NT2/D1 (cell line): ENCODE measurements at regions not wholly inside any gene's neighbourhood (a gene's known extent, or its start where the extent isn't known, plus 50 kb on each side); places are given as distances from the start of the nearest gene placed in this dataset.

Source experiments
- DNase-seq: peaks from one replicate; pipeline ENCODE4 v3.0.0-alpha.2; 2011; ENCODE audit warnings: low read depth, low spot score
- H3K27me3 ChIP-seq: 2 replicates; pipeline ENCODE4 v1.6.0; 2011; ENCODE audit warnings: mild to moderate bottlenecking; ENCODE audit not compliant: insufficient read length, insufficient read depth
- H3K36me3 ChIP-seq: 2 replicates; pipeline ENCODE4 v1.6.1; 2011; ENCODE audit warnings: mild to moderate bottlenecking, low read length, mixed read lengths; ENCODE audit not compliant: insufficient read depth, insufficient read length
- H3K4me1 ChIP-seq: 2 replicates; pipeline ENCODE4 v1.5.1; 2011; ENCODE audit not compliant: insufficient read depth, insufficient read length
- H3K4me3 ChIP-seq: 2 replicates; pipeline ENCODE4 v1.5.1; 2011; ENCODE audit warnings: low read depth; ENCODE audit not compliant: insufficient read length
- H3K9ac ChIP-seq: 2 replicates; pipeline ENCODE4 v1.6.0; 2011; ENCODE audit warnings: low read depth; ENCODE audit not compliant: insufficient read length
- H3K9me3 ChIP-seq: 2 replicates; pipeline ENCODE4 v1.5.1; 2011; ENCODE audit warnings: mild to moderate bottlenecking, low read length; ENCODE audit not compliant: insufficient read depth
- SUZ12 ChIP-seq: IDR thresholded peaks from 2 replicates; pipeline ENCODE4 v1.6.1; 2011; ENCODE audit not compliant: insufficient read length, insufficient read depth; ENCODE audit errors: extremely low read depth
- YY1 ChIP-seq: IDR thresholded peaks from 2 replicates; pipeline ENCODE4 v1.6.1; 2011; ENCODE audit not compliant: insufficient read length, insufficient read depth
- ZNF274 ChIP-seq: IDR thresholded peaks from 2 replicates; pipeline ENCODE4 v1.6.1; 2011; ENCODE audit warnings: mild to moderate bottlenecking, low read depth, low read length

DNA sequence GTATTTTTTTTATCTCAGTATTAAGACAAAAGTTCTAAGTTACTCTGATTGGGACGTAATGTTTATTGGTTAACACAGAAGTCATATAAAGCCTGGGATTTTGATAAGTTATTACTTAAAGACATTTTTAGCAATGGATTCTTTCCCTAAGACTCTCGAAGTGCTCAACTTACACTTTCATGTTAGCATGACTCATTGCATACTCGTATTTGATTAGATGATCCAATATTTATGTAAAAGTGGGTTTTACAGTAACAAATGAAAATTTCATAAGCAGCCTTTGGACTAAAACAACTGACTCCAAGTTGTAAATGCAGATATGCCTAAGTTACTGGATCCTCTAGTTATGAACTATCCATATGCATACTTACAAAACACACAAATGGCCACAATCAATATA, 567.7 kb upstream of the NUDT12 start:
- Histone ChIP-seq H3K27me3 (no peaks in the 10 kb centered on the region), H3K4me3 (no peak overlapping the region), H3K9ac (no peak overlapping the region), H3K4me1 (no peaks in the 10 kb centered on the region), H3K9me3 (peaks cover 8% of the 10 kb centered on the region), H3K36me3 (no peaks in the 10 kb centered on the region)
- no peak for DNase-seq
- TF ChIP-seq ZNF274 (no peak), SUZ12 (no peak), YY1 (no peak)

DNA sequence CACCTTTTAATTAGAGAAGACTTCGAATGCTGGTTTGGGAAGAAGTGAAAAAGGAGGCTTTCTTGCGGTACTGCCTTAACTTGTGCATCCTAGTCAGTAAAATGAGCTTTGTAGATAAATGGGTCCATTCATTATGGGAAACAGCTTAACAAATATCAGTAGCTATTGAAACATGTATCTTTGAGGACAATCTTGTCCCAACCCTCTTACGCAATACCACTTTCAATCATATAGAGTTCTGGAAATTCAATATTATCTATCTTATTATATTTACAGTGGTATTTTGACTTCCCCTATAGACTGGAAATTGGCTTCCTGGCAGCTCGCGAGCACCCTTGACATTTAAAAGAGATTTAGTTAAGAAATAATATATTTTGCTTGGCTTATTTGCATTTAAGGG, 565.8 kb upstream of the NUDT12 start:
- no peak for TF ChIP-seq SUZ12
- no peak for TF ChIP-seq ZNF274
- TF ChIP-seq YY1 = no peak
- H3K36me3 ChIP-seq = no peaks in the 10 kb centered on the region
- H3K4me3 ChIP-seq = no peak overlapping the region

DNA sequence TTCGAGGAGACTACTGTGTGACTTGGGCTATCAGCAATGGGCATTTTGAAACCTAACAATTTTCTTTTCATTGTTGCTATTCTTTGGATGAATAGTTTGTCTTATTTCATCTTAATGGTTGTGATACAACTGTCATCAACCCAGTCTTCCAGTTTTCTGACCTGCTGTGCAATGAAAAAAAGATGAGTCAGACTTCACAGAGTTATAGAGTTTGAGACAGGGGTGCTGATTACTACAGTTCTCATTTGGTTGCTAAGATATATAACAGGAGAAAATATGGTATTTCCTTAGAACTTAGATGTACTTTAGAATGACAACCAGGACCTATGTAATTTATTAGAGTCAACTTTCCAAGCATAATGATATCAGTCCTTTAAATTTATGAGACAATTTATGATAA, 564.4 kb upstream of the NUDT12 start:
- H3K4me1 ChIP-seq = no peaks in the 10 kb centered on the region
- no peak overlapping the region for H3K4me3 ChIP-seq
- H3K9ac ChIP-seq = no peak overlapping the region
- H3K27me3 ChIP-seq = no peaks in the 10 kb centered on the region
- H3K9me3 ChIP-seq = no peaks in the 10 kb centered on the region
- TF ChIP-seq SUZ12 = no peak
- no peak for TF ChIP-seq ZNF274
- TF ChIP-seq YY1 = no peak
- no peaks in the 10 kb centered on the region for H3K36me3 ChIP-seq
- no peak for DNase-seq

More for the DNA sequence above, 565.8 kb upstream of the NUDT12 start:
- no peak for DNase-seq
- no peaks in the 10 kb centered on the region for H3K9me3 ChIP-seq
- no peaks in the 10 kb centered on the region for H3K4me1 ChIP-seq
- no peak overlapping the region for H3K9ac ChIP-seq
- H3K27me3 ChIP-seq = no peaks in the 10 kb centered on the region

DNA sequence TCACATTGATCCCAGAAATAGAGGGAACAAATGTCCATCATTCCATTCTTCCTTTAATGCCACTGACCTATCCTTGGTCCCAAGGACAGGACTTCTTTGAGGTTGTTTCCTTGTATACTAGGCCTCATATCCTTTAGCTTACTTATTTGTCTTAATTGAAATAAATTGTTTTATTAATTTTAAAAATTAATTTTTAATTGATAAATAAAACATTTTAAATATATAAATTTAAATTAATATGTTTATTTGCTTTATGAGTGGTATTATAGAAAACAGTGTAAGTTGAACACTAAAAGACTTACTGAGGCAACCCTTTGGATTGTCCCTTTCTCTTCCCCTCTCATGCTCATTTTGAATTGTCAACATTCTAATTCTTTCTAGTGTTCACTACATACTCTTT, 556.9 kb upstream of the NUDT12 start:
- Histone ChIP-seq H3K4me3 (no peak overlapping the region), H3K9me3 (no peaks in the 10 kb centered on the region), H3K36me3 (no peaks in the 10 kb centered on the region), H3K27me3 (no peaks in the 10 kb centered on the region), H3K4me1 (no peaks in the 10 kb centered on the region), H3K9ac (no peak overlapping the region)
- DNase-seq = no peak
- TF ChIP-seq ZNF274 (no peak), SUZ12 (no peak), YY1 (no peak)

DNA sequence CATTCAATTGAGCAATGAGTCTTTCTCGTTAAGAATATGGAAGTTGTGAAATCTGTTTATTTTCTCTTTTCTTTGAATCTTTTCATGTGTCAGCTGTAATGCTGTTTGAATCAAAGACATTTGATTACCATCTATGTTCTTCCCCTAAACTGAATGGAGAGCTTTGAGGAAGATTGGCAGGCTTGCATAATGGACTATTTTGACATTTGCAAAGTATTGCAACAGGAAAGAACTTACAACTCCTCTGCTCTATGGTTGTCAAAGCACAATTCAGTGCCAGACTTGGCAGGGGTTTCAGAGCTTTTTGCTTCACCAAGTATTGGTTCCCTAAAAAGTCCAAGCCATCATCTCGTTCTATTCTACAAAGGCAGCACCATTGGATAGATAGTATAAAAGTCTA, 549.0 kb upstream of the NUDT12 start:
- no peak for DNase-seq
- H3K9me3 ChIP-seq = no peaks in the 10 kb centered on the region
- no peaks in the 10 kb centered on the region for H3K36me3 ChIP-seq
- H3K27me3 ChIP-seq = no peaks in the 10 kb centered on the region
- TF ChIP-seq ZNF274 (no peak), YY1 (no peak), SUZ12 (no peak)
- H3K4me3 ChIP-seq = no peak overlapping the region
- H3K9ac ChIP-seq = no peak overlapping the region
- no peaks in the 10 kb centered on the region for H3K4me1 ChIP-seq

DNA sequence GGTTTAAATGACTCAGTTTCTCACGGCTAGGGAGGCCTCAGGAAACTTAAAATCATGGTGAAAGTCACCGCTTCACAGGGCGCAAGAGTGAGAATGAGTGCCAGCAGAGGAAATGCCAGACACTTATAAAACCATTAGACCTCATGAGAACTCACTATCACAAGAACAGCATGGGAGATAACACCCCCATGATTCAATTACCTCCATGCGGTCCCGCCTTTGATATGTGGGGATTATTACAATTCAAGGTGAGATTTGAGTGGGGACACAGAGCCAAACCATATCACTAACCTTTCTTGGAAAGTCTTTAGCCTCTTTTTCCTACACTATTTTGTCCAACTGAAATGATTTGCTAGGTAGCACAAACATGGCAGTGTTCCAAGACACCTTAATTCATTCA, 533.9 kb upstream of the NUDT12 start:
- H3K9ac ChIP-seq = no peak overlapping the region
- no peaks in the 10 kb centered on the region for H3K36me3 ChIP-seq
- no peaks in the 10 kb centered on the region for H3K27me3 ChIP-seq
- H3K9me3 ChIP-seq = no peaks in the 10 kb centered on the region
- no peak for DNase-seq
- no peak overlapping the region for H3K4me3 ChIP-seq
- H3K4me1 ChIP-seq = no peaks in the 10 kb centered on the region
- TF ChIP-seq YY1 (no peak), SUZ12 (no peak), ZNF274 (no peak)

DNA sequence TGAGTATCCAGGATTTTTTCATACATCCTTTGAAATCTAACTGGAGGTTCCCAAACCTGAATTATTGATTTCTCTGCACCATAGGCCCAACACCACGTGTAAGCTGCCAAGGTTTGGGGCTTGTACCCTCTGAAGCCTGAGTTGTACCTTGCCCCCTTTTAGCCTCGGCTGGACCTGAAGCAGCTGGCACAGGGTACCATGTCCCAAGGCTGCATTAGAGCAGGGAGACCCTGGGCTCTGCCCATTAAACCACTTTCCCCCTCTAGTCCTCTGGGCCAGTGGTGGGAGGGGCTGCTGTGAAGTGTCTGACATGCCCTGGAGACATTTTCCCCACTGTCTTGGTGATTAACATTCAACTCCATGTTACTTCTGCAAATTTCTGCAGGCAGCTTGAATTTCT, 532.9 kb upstream of the NUDT12 start:
- TF ChIP-seq SUZ12 = no peak
- TF ChIP-seq YY1 = no peak
- Histone ChIP-seq H3K9me3 (no peaks in the 10 kb centered on the region), H3K9ac (no peak overlapping the region), H3K36me3 (no peaks in the 10 kb centered on the region), H3K4me3 (no peak overlapping the region), H3K4me1 (no peaks in the 10 kb centered on the region), H3K27me3 (no peaks in the 10 kb centered on the region)
- no peak for DNase-seq
